ENCODE measurements at regions not wholly inside any gene's neighbourhood (a gene's known extent, or its start where the extent isn't known, plus 50 kb on each side); places are given as distances from the start of the nearest gene placed in this dataset.

GRCh38 chrX:104325213-104325585 is 70.5 kb upstream of the ESX1 start:
- ChIA-PET POLR2A (no interaction called here), CTCF (no interaction called here)
- no peak overlapping the region for H3K4me3 ChIP-seq (ENCODE audit: low read depth, low read length)
- no peak for DNase-seq (ENCODE audit: low read depth, low spot score)
- TF ChIP-seq CTCF (IDR thresholded peaks at IDR 0.05; ENCODE audit: insufficient read depth, low read length, missing control alignments), result no peak

- ChIA-PET CTCF (no interaction called here), POLR2A (no interaction called here)
- no peak for DNase-seq (ENCODE audit: low read depth, low spot score)
- no peak for TF ChIP-seq CTCF (IDR thresholded peaks at IDR 0.05; ENCODE audit: insufficient read depth, low read length, missing control alignments)
- no peak overlapping the region for H3K4me3 ChIP-seq (ENCODE audit: low read depth, low read length)
Measured at GRCh38 chrX:104324461-104325212, 69.9 kb upstream of the ESX1 start.

GRCh38 chrX:104319346-104319745 is 64.6 kb upstream of the ESX1 start:
- no peak for DNase-seq (ENCODE audit: low read depth, low spot score)
- no peak overlapping the region for H3K4me3 ChIP-seq (ENCODE audit: low read depth, low read length)
- ChIA-PET POLR2A (no interaction called here), CTCF (interaction anchor here (1.1 kb wide), 1 partner anchor 9 kb away, joined by 4 read pairs; no protein-coding TSS in a partner anchor)
- TF ChIP-seq CTCF (IDR thresholded peaks at IDR 0.05; ENCODE audit: insufficient read depth, low read length, missing control alignments), result no peak

- no peak for TF ChIP-seq CTCF (IDR thresholded peaks at IDR 0.05; ENCODE audit: insufficient read depth, low read length, missing control alignments)
- H3K4me3 ChIP-seq (ENCODE audit: low read depth, low read length), result no peak overlapping the region
- CTCF ChIA-PET, result interaction anchor here (0.7 kb wide), 1 partner anchor 9 kb away, joined by 4 read pairs; no protein-coding TSS in a partner anchor
- POLR2A ChIA-PET, result no interaction called here
- no peak for DNase-seq (ENCODE audit: low read depth, low spot score)
Measured at GRCh38 chrX:104318330-104319009, 63.7 kb upstream of the ESX1 start.

- ChIA-PET POLR2A (interaction anchor here (0.6 kb wide), 1 partner anchor 151 kb away, joined by 4 read pairs; no protein-coding TSS in a partner anchor), CTCF (interaction anchor here (1.9 kb wide), 1 partner anchor 28 kb away, joined by 8 read pairs; no protein-coding TSS in a partner anchor)
- DNase-seq (ENCODE audit: low read depth, low spot score), result no peak
- TF ChIP-seq CTCF (IDR thresholded peaks at IDR 0.05; ENCODE audit: insufficient read depth, low read length, missing control alignments), result no peak
- no peak overlapping the region for H3K4me3 ChIP-seq (ENCODE audit: low read depth, low read length)
Measured at GRCh38 chrX:104316739-104317138, 62.0 kb upstream of the ESX1 start.

GRCh38 chrX:104315555-104315954 is 60.8 kb upstream of the ESX1 start:
- TF ChIP-seq CTCF (IDR thresholded peaks at IDR 0.05; ENCODE audit: insufficient read depth, low read length, missing control alignments), result no peak
- CTCF ChIA-PET, result interaction anchor here (1.0 to 1.9 kb wide), 2 partner anchors 17 to 29 kb away, joined by 3 to 8 read pairs; no protein-coding TSS in a partner anchor
- H3K4me3 ChIP-seq (ENCODE audit: low read depth, low read length), result no peak overlapping the region
- POLR2A ChIA-PET, result no interaction called here
- DNase-seq (ENCODE audit: low read depth, low spot score), result no peak

All from AG04449 (cell line).